GM23248 (cell line): ENCODE measurements at regions not wholly inside any gene's neighbourhood (a gene's known extent, or its start where the extent isn't known, plus 50 kb on each side); places are given as distances from the start of the nearest gene placed in this dataset.

Experiments used
- EZH2 ChIP-seq: fragments of 200-600 bp; sonication (generic); IDR thresholded peaks from 2 replicates; pipeline ENCODE4 v1.6.1; 2018; ENCODE audit warnings: antibody characterized with exemption, mild to moderate bottlenecking; ENCODE audit not compliant: insufficient read depth, poor library complexity, severe bottlenecking
- EZH2phosphoT487 ChIP-seq: fragments of 200-600 bp; sonication (generic); IDR thresholded peaks from 2 replicates; pipeline ENCODE4 v1.6.1; 2018; ENCODE audit warnings: antibody characterized with exemption, moderate library complexity, mild to moderate bottlenecking, low read depth; ENCODE audit not compliant: insufficient read depth

- no peak for TF ChIP-seq EZH2
- TF ChIP-seq EZH2phosphoT487, result no peak
Measured at GRCh38 chr7:41603985-41604384, 98.9 kb downstream of the INHBA start.
